ENCODE measurements at regions not wholly inside any gene's neighbourhood (a gene's known extent, or its start where the extent isn't known, plus 50 kb on each side); places are given as distances from the start of the nearest gene placed in this dataset.

- no peak for TF ChIP-seq POLR2A (IDR thresholded peaks at IDR 0.05)
- TF ChIP-seq, protein P1, sequence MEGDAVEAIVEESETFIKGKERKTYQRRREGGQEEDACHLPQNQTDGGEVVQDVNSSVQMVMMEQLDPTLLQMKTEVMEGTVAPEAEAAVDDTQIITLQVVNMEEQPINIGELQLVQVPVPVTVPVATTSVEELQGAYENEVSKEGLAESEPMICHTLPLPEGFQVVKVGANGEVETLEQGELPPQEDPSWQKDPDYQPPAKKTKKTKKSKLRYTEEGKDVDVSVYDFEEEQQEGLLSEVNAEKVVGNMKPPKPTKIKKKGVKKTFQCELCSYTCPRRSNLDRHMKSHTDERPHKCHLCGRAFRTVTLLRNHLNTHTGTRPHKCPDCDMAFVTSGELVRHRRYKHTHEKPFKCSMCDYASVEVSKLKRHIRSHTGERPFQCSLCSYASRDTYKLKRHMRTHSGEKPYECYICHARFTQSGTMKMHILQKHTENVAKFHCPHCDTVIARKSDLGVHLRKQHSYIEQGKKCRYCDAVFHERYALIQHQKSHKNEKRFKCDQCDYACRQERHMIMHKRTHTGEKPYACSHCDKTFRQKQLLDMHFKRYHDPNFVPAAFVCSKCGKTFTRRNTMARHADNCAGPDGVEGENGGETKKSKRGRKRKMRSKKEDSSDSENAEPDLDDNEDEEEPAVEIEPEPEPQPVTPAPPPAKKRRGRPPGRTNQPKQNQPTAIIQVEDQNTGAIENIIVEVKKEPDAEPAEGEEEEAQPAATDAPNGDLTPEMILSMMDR (IDR thresholded peaks at IDR 0.05) = no peak
- TF ChIP-seq EP300 (IDR thresholded peaks at IDR 0.05) = no peak
Observed at GRCh38 chr13:24002206-24002815, 105.0 kb upstream of the C1QTNF9B start.

Measured in upper lobe of left lung (tissue), 4 donors.